Neuronal stem cell (in vitro differentiated cells): ENCODE measurements at regions not wholly inside any gene's neighbourhood (a gene's known extent, or its start where the extent isn't known, plus 50 kb on each side); places are given as distances from the start of the nearest gene placed in this dataset.
"Not testable (repeated sequence)": the region's sequence is repeated elsewhere in the genome, so short reads cannot be mapped to it uniquely, and the experiment has no call there.

Source experiments
- DNase-seq: peaks from one replicate; pipeline ENCODE4 v3.0.0-alpha.2; 2013; ENCODE audit warnings: low spot score
- H2AFZ ChIP-seq: one replicate; pipeline ENCODE4 v1.6.1; 2013; ENCODE audit warnings: mild to moderate bottlenecking, low read length, inconsistent platforms
- H2AK5ac ChIP-seq: 2 replicates; pipeline ENCODE4 v1.6.1; 2013; ENCODE audit warnings: low read depth, mild to moderate bottlenecking, inconsistent platforms, low read length, moderate library complexity, mixed read lengths
- H2BK120ac ChIP-seq: 2 replicates; pipeline ENCODE4 v1.6.1; 2013; ENCODE audit warnings: low read depth, mild to moderate bottlenecking, inconsistent platforms, low read length, moderate library complexity, mixed read lengths
- H2BK12ac ChIP-seq: one replicate; pipeline ENCODE4 v1.6.1; 2013; ENCODE audit warnings: low read length, inconsistent platforms
- H2BK15ac ChIP-seq: 2 replicates; pipeline ENCODE4 v1.6.1; 2013; ENCODE audit warnings: mild to moderate bottlenecking, low read length, inconsistent platforms, mixed read lengths
- H2BK5ac ChIP-seq: one replicate; pipeline ENCODE4 v1.6.1; 2013; ENCODE audit warnings: inconsistent platforms, mild to moderate bottlenecking, low read length, moderate library complexity
- H3K14ac ChIP-seq: one replicate; pipeline ENCODE4 v1.6.1; 2013; ENCODE audit warnings: low read length, inconsistent platforms
- H3K18ac ChIP-seq: 2 replicates; pipeline ENCODE4 v1.6.1; 2013; ENCODE audit warnings: low read length, inconsistent platforms
- H3K23ac ChIP-seq: 2 replicates; pipeline ENCODE4 v1.6.1; 2013; ENCODE audit warnings: low read depth, mild to moderate bottlenecking, mixed read lengths, low read length, inconsistent platforms; ENCODE audit not compliant: poor library complexity
- H3K27ac ChIP-seq: replicated peaks from 3 replicates; pipeline ENCODE4 v1.5.1; 2013; ENCODE audit warnings: low read length, inconsistent platforms
- H3K27me3 ChIP-seq, 3 experiments: 2 replicates each; pipeline ENCODE4 v1.6.1; 2013; ENCODE audit warnings: low read length in 3 of 3, mild to moderate bottlenecking in 2 of 3, inconsistent platforms in 1 of 3, low read depth in 1 of 3, mixed read lengths in 1 of 3, moderate library complexity in 1 of 3; ENCODE audit not compliant: control insufficient read depth in 3 of 3, insufficient read depth in 3 of 3
- H3K36me3 ChIP-seq, 2 donors: replicated peaks in 1 of 2; 2 replicates each; pipeline ENCODE4 v1.6.1; 2013; ENCODE audit warnings: low read length in 2 of 2; ENCODE audit not compliant: control insufficient read depth in 2 of 2, insufficient read depth in 2 of 2
- H3K4ac ChIP-seq: 2 replicates; pipeline ENCODE4 v1.6.1; 2013; ENCODE audit warnings: inconsistent platforms, mild to moderate bottlenecking, low read length, moderate library complexity
- H3K4me1 ChIP-seq, 2 donors: 1 replicate in 1 of 2; 2 replicates in 1 of 2; pipeline ENCODE4 v1.6.1; 2013; ENCODE audit warnings: low read length in 2 of 2, low read depth in 1 of 2; ENCODE audit not compliant: control insufficient read depth in 2 of 2, insufficient read depth in 1 of 2
- H3K4me2 ChIP-seq: one replicate; pipeline ENCODE4 v1.6.1; 2013; ENCODE audit warnings: mild to moderate bottlenecking, low read length, inconsistent platforms; ENCODE audit not compliant: insufficient read depth, poor library complexity, severe bottlenecking
- H3K4me3 ChIP-seq, 2 donors: 2 replicates each; pipeline ENCODE4 v1.5.1; 2013; ENCODE audit warnings: low read length in 2 of 2, mild to moderate bottlenecking in 2 of 2, inconsistent platforms in 1 of 2, moderate library complexity in 1 of 2
- H3K79me1 ChIP-seq: one replicate; pipeline ENCODE4 v1.6.1; 2013; ENCODE audit warnings: low read depth, mild to moderate bottlenecking, inconsistent platforms, low read length, moderate library complexity
- H3K9ac ChIP-seq: one replicate; pipeline ENCODE4 v1.6.1; 2013; ENCODE audit warnings: mild to moderate bottlenecking, low read depth, low read length, inconsistent platforms; ENCODE audit not compliant: poor library complexity
- H3K9me3 ChIP-seq, 2 donors: replicated peaks in 1 of 2; 2 replicates each; pipeline versions ENCODE3 to v1.6.1; 2013; ENCODE audit warnings: low read length in 2 of 2, mild to moderate bottlenecking in 2 of 2, inconsistent platforms in 1 of 2, low read depth in 1 of 2, mixed read lengths in 1 of 2, moderate library complexity in 1 of 2; ENCODE audit not compliant: control insufficient read depth in 2 of 2, insufficient read depth in 1 of 2
- H4K8ac ChIP-seq: one replicate; pipeline ENCODE4 v1.6.1; 2013; ENCODE audit warnings: low read depth, mild to moderate bottlenecking, inconsistent platforms, low read length, moderate library complexity
- H4K91ac ChIP-seq: one replicate; pipeline ENCODE4 v1.6.1; 2013; ENCODE audit warnings: low read length, low read depth, mild to moderate bottlenecking, inconsistent platforms; ENCODE audit not compliant: poor library complexity
- WGBS, 2 donors: extraction: QIAGEN DNeasy Blood & Tissue Kit; methylation state at CpG; one replicate each; pipeline ENCODE4 v1.1.7; 2013; ENCODE audit warnings: missing lambda C conversion rate in 2 of 2, mixed read lengths in 1 of 2; ENCODE audit not compliant: insufficient read length in 2 of 2, insufficient replicate concordance in 1 of 2; ENCODE audit errors: extremely low coverage in 2 of 2; 5-methylcytosine and 5-hydroxymethylcytosine counted together

DNA sequence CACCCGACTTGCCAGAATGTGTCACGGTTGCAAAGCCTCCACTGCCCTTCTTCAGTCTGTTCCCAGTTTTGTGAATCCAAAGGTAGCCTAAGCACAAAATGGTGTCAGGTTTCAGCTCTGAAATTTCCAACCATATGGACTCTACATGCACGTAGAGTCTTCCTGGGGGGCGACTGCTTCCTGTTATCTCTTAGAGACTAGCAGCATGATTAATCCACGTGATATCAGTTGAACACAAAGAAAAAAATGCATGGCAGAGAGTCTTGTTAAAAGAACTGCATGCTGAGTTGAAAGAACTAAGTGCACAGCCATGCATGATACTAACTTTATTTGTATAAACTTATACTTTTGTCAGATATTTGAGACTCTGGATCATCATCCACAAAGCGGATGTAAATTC lies 404.4 kb downstream of the SOCS6 start:
- Histone ChIP-seq H2BK5ac (no peak overlapping the region), H3K4ac (no peak overlapping the region), H3K27me3 (no peaks in the 10 kb centered on the region), H3K18ac (no peak overlapping the region), H4K91ac (no peak overlapping the region), H3K4me3 (no peak overlapping the region), H2BK120ac (no peak overlapping the region), H3K36me3 (no peaks in the 10 kb centered on the region), H3K79me1 (no peaks in the 10 kb centered on the region), H2BK15ac (no peak overlapping the region), H3K9ac (no peak overlapping the region), H3K9me3 (no peaks in the 10 kb centered on the region), H3K4me1 (peaks cover 0 to 3% of the 10 kb centered on the region in 2 donors), H3K4me2 (no peak overlapping the region), H4K8ac (no peak overlapping the region), H3K27ac (no peak overlapping the region), H3K23ac (no peak overlapping the region), H2BK12ac (no peak overlapping the region), H3K14ac (no peak overlapping the region), H2AK5ac (no peak overlapping the region), H2AFZ (peak overlapping the region; percentile 34)
- peak; percentile 4 for DNase-seq
- no CpG with 5 or more reads among the region's 6 CpGs for WGBS, 2 donors

GRCh38 chr18:70689765-70690164 lies 400.9 kb downstream of the SOCS6 start:
- H4K91ac ChIP-seq = not testable (repeated sequence)

DNA sequence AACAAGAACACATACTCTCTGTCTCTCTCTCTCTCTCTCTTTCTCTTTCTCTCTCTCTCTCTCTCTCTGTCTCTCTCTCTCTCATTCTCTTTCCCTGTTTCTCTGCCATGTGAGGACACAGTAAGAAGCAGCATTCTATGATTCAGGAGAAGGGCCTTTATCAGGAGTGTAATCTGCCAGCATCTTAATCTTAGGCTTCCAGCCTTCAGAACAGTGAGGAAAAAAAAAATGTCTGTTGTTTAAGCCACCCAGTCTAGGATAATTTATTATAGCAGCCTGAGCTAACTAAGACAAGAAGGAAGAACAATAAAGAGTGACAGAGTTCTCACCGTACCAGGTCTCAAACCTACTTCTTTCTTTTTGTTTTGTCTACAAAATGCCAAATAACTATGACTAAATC lies 399.4 kb downstream of the SOCS6 start:
- WGBS, 2 donors = no CpG with 5 or more reads among the region's 1 CpG
- Histone ChIP-seq H2BK5ac (no peak overlapping the region), H3K79me1 (no peaks in the 10 kb centered on the region), H2AFZ (no peak overlapping the region), H3K4me1 (peaks cover 0 to 2% of the 10 kb centered on the region in 2 donors), H3K4me2 (no peak overlapping the region), H3K27ac (no peak overlapping the region), H2BK12ac (no peak overlapping the region), H3K36me3 (no peaks in the 10 kb centered on the region), H3K9ac (no peak overlapping the region), H4K91ac (no peak overlapping the region), H2BK15ac (no peak overlapping the region), H3K23ac (no peak overlapping the region), H2AK5ac (no peak overlapping the region), H3K27me3 (no peaks in the 10 kb centered on the region), H3K14ac (no peak overlapping the region), H3K18ac (no peak overlapping the region), H4K8ac (no peak overlapping the region), H2BK120ac (no peak overlapping the region), H3K9me3 (no peaks in the 10 kb centered on the region), H3K4ac (no peak overlapping the region), H3K4me3 (no peak overlapping the region)
- no peak for DNase-seq

More at GRCh38 chr18:70689765-70690164, 400.9 kb downstream of the SOCS6 start:
- not testable (repeated sequence) for H3K4me3 ChIP-seq, H3K27ac ChIP-seq, DNase-seq, H3K9ac ChIP-seq, H3K27me3 ChIP-seq, H2BK15ac ChIP-seq, H3K79me1 ChIP-seq, H2BK5ac ChIP-seq, H3K36me3 ChIP-seq, H3K18ac ChIP-seq, H2BK12ac ChIP-seq, H3K14ac ChIP-seq, H3K4ac ChIP-seq, H2AK5ac ChIP-seq, H2BK120ac ChIP-seq, H3K4me1 ChIP-seq, H3K23ac ChIP-seq, H2AFZ ChIP-seq, H3K4me2 ChIP-seq, H3K9me3 ChIP-seq, H4K8ac ChIP-seq
- WGBS, 2 donors = no CpG with 5 or more reads among the region's 5 CpGs

DNA sequence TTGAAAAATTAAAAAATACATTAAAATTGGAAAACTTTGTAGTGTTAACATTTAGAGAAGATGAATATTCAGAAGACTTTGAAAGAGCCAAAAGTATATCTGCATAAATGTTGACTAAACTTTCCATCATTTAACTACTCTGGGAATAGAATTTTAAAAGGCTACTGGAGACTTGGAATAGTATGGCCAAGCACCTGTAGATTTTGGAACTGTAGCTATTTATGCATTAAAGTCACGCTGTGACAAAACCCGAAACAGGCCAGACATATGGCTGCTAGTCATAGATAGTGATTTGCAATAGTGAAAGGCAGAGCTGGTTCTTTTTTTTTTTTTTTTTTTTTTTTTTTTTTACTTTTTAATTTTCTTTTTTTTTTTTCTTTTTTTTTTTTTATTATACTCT lies 396.0 kb downstream of the SOCS6 start:
- Histone ChIP-seq H3K27me3 (no peaks in the 10 kb centered on the region), H3K4me1 (no peaks in the 10 kb centered on the region), H3K14ac (no peak overlapping the region), H3K27ac (no peak overlapping the region), H3K79me1 (no peaks in the 10 kb centered on the region), H3K18ac (no peak overlapping the region), H2BK120ac (no peak overlapping the region), H2AFZ (no peak overlapping the region), H3K4me3 (no peak overlapping the region), H2BK5ac (no peak overlapping the region), H2AK5ac (no peak overlapping the region), H3K9ac (no peak overlapping the region), H2BK15ac (no peak overlapping the region), H3K4ac (no peak overlapping the region), H2BK12ac (no peak overlapping the region), H3K36me3 (no peaks in the 10 kb centered on the region), H3K4me2 (no peak overlapping the region), H3K9me3 (no peaks in the 10 kb centered on the region), H3K23ac (no peak overlapping the region), H4K91ac (no peak overlapping the region), H4K8ac (no peak overlapping the region)
- DNase-seq = no peak
- no CpG with 5 or more reads among the region's 2 CpGs for WGBS, 2 donors
